OCI-LY7 (cell line): ENCODE measurements at regions not wholly inside any gene's neighbourhood (a gene's known extent, or its start where the extent isn't known, plus 50 kb on each side); places are given as distances from the start of the nearest gene placed in this dataset.

Experiments
- BruUV-seq: library from RNA; stranded (reverse); fragments of 400-500 nt; replicated peaks from 2 replicates; lab custom pipeline; 2021; lab: Mats Ljungman, UMichigan
- CTCF ChIA-PET: fragments of 300-600 bp; sonication (Branson Sonifier 250); formaldehyde crosslinking; loops from one replicate; lab custom pipeline; 2022; ENCODE audit warnings: antibody characterized with exemption; ENCODE audit not compliant: unreplicated experiment; lab: Charles Lee
- POLR2A ChIA-PET: fragments of 300-600 bp; sonication (Branson Sonifier 250); formaldehyde crosslinking; loops from one replicate; lab custom pipeline; 2022; ENCODE audit warnings: antibody characterized with exemption; lab: Charles Lee
- DNase-seq: peaks from one replicate; pipeline ENCODE4 v3.0.0-alpha.2; 2015; ENCODE audit warnings: low spot score
- H2AFZ ChIP-seq: fragments of 200-600 bp; sonication (generic), shearing (Covaris generic); 2 replicates; pipeline ENCODE4 v1.6.1; 2014; ENCODE audit warnings: mild to moderate bottlenecking, antibody characterized with exemption, low read length, moderate library complexity
- H3K27ac ChIP-seq: fragments of 200-600 bp; sonication (generic); 2 replicates; pipeline ENCODE4 v1.5.1; 2014; ENCODE audit warnings: mixed run types, low read depth, mild to moderate bottlenecking, moderate library complexity, low read length, inconsistent platforms; ENCODE audit not compliant: poor library complexity, severe bottlenecking
- H3K36me3 ChIP-seq: fragments of 200-600 bp; sonication (generic); 2 replicates; pipeline ENCODE4 v1.6.1; 2014; ENCODE audit warnings: mild to moderate bottlenecking, antibody characterized with exemption, low read length, moderate library complexity, mixed read lengths; ENCODE audit not compliant: insufficient read depth
- H3K4me1 ChIP-seq: fragments of 200-600 bp; sonication (generic); 2 replicates; pipeline ENCODE4 v1.5.1; 2014; ENCODE audit warnings: mild to moderate bottlenecking, low read length; ENCODE audit not compliant: insufficient read depth, poor library complexity, severe bottlenecking
- H3K4me2 ChIP-seq: fragments of 200-600 bp; sonication (generic); 2 replicates; pipeline ENCODE4 v1.6.1; 2014; ENCODE audit warnings: mild to moderate bottlenecking, low read length
- H3K4me3 ChIP-seq: fragments of 200-600 bp; sonication (generic); 2 replicates; pipeline ENCODE4 v1.5.1; 2014; ENCODE audit warnings: mild to moderate bottlenecking, low read depth, low read length; ENCODE audit not compliant: poor library complexity, severe bottlenecking
- H3K79me2 ChIP-seq: fragments of 200-600 bp; sonication (generic); 2 replicates; pipeline ENCODE4 v1.6.1; 2016; ENCODE audit warnings: low read depth, mild to moderate bottlenecking, low read length, moderate library complexity, mixed read lengths; ENCODE audit not compliant: insufficient read depth
- H3K9me2 ChIP-seq: fragments of 200-600 bp; sonication (generic); 2 replicates; pipeline ENCODE4 v1.6.1; 2016; ENCODE audit warnings: mild to moderate bottlenecking, low read length, mixed read lengths; ENCODE audit not compliant: insufficient read depth
- H3K9me3 ChIP-seq: fragments of 200-600 bp; sonication (generic); 2 replicates; pipeline ENCODE4 v1.6.1; 2014; ENCODE audit warnings: mild to moderate bottlenecking, mixed run types, low read length, mixed read lengths
- H4K20me1 ChIP-seq: fragments of 200-600 bp; sonication (generic); 2 replicates; pipeline ENCODE4 v1.6.1; 2014; ENCODE audit warnings: mild to moderate bottlenecking, antibody characterized with exemption, low read length, moderate library complexity, mixed read lengths; ENCODE audit not compliant: insufficient read depth
- EZH2phosphoT487 ChIP-seq: fragments of 200-600 bp; sonication (generic); IDR thresholded peaks from 2 replicates; pipeline ENCODE4 v1.6.1; 2018; ENCODE audit warnings: low read depth, borderline replicate concordance, mild to moderate bottlenecking, mixed run types, antibody characterized with exemption, low read length, moderate library complexity, mixed read lengths
- intact Hi-C: fragments of 100-400 bp; cut with micrococcal nuclease; formaldehyde crosslinking; loops from one replicate; pipeline ENCODE4 v1.10.0; 2022; ENCODE audit not compliant: unreplicated experiment
- TF ChIP-seq, protein P1 (sequence below): fragments of 200-600 bp; sonication (generic); conservative IDR thresholded peaks from 2 replicates; pipeline ENCODE4 v1.5.1; 2014; ENCODE audit warnings: mild to moderate bottlenecking, antibody characterized with exemption, low read length, moderate library complexity, mixed read lengths

DNA sequence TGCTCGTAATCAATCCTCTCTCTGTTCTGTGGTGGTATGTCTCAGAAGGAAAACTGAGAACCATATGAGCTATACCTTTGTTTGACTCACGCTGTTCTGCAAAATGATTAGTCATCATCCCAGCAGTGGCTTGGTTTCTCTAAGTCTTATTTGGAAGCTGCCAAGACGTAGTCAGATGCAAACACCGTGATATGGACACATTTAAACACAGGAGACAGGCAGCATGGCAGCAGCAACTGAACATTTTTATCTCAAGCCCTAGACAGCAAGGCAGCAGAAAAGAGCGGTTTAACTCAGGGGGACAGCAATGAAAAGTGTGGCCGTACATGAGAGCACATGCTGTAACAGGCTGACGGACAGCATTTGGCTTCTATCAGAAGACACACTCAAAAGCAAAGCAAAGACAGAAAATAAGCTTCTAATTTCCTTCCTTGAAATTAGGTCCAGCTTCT is 1295.1 kb downstream of the EPHA7 start:
- H3K79me2 ChIP-seq = no peaks in the 10 kb centered on the region
- H3K9me3 ChIP-seq = no peaks in the 10 kb centered on the region
- ChIA-PET CTCF (no interaction called here), POLR2A (interaction anchor here (0.6 to 1.2 kb wide), 2 partner anchors 10 to 974 kb away, joined by 4 to 5 read pairs; no protein-coding TSS in a partner anchor)
- no peak overlapping the region for H2AFZ ChIP-seq
- no peak for TF ChIP-seq EZH2phosphoT487
- TF ChIP-seq, protein P1, sequence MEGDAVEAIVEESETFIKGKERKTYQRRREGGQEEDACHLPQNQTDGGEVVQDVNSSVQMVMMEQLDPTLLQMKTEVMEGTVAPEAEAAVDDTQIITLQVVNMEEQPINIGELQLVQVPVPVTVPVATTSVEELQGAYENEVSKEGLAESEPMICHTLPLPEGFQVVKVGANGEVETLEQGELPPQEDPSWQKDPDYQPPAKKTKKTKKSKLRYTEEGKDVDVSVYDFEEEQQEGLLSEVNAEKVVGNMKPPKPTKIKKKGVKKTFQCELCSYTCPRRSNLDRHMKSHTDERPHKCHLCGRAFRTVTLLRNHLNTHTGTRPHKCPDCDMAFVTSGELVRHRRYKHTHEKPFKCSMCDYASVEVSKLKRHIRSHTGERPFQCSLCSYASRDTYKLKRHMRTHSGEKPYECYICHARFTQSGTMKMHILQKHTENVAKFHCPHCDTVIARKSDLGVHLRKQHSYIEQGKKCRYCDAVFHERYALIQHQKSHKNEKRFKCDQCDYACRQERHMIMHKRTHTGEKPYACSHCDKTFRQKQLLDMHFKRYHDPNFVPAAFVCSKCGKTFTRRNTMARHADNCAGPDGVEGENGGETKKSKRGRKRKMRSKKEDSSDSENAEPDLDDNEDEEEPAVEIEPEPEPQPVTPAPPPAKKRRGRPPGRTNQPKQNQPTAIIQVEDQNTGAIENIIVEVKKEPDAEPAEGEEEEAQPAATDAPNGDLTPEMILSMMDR = no peak
- no peak overlapping the region for H3K27ac ChIP-seq
- intact Hi-C loops = no loop called here
- no peak overlapping the region for H3K4me3 ChIP-seq
- H3K4me1 ChIP-seq = no peaks in the 10 kb centered on the region
- H3K9me2 ChIP-seq = no peaks in the 10 kb centered on the region; the same call in 1 of the 2 replicates
- H4K20me1 ChIP-seq = no peaks in the 10 kb centered on the region
- no peaks in the 10 kb centered on the region for H3K36me3 ChIP-seq
- no peak for DNase-seq
- BruUV-seq = no TSS peak
- H3K4me2 ChIP-seq = no peak overlapping the region

DNA sequence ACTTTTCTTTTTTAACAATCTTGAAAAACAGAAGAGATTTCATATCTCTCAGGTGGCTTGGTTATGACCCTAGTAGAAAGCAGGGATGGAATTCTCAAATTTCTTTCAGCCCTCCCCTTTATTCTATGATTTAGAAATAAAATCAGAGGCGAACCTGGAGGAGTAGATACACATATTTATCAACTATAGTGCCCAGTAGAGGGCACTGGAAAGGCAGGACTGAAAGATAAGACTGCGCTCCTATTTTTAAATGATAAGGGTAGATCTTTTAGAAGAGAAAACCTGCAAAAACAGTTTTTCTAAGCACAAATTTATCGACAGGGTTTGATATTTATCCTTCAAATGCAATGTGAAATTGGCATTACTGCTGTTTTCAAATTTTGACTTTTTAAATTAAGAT is 1296.6 kb downstream of the EPHA7 start:
- intact Hi-C loops = no loop called here
- Histone ChIP-seq H3K27ac (no peak overlapping the region), H3K9me2 (no peaks in the 10 kb centered on the region), H3K79me2 (no peaks in the 10 kb centered on the region), H3K36me3 (no peaks in the 10 kb centered on the region), H2AFZ (no peak overlapping the region), H3K4me1 (no peaks in the 10 kb centered on the region), H3K4me3 (no peak overlapping the region), H3K9me3 (no peaks in the 10 kb centered on the region), H4K20me1 (no peaks in the 10 kb centered on the region), H3K4me2 (no peak overlapping the region)
- DNase-seq = peak; percentile 6
- TF ChIP-seq, protein P1 = peak; percentile 70
- no peak for TF ChIP-seq EZH2phosphoT487
- POLR2A ChIA-PET = no interaction called here
- CTCF ChIA-PET = no interaction called here
- no TSS peak for BruUV-seq

GRCh38 chr6:92121228-92121627 is 1298.1 kb downstream of the EPHA7 start:
- POLR2A ChIA-PET = no interaction called here
- no peak for TF ChIP-seq EZH2phosphoT487
- TF ChIP-seq, protein P1 = no peak

More at GRCh38 chr6:92121228-92121627, 1298.1 kb downstream of the EPHA7 start:
- DNase-seq = no peak
- H3K4me2 ChIP-seq = no peak overlapping the region
- no peaks in the 10 kb centered on the region for H3K9me3 ChIP-seq
- H3K27ac ChIP-seq = no peak overlapping the region
- no peaks in the 10 kb centered on the region for H3K9me2 ChIP-seq
- no peaks in the 10 kb centered on the region for H3K79me2 ChIP-seq
- no peaks in the 10 kb centered on the region for H3K4me1 ChIP-seq
- H3K4me3 ChIP-seq = no peak overlapping the region
- no peak overlapping the region for H2AFZ ChIP-seq
- no peaks in the 10 kb centered on the region for H4K20me1 ChIP-seq
- no peaks in the 10 kb centered on the region for H3K36me3 ChIP-seq
- intact Hi-C loops = no loop called here
- CTCF ChIA-PET = no interaction called here
- BruUV-seq = no TSS peak
